Right cardiac atrium (tissue), 5 donors: ENCODE measurements at regions not wholly inside any gene's neighbourhood (a gene's known extent, or its start where the extent isn't known, plus 50 kb on each side); places are given as distances from the start of the nearest gene placed in this dataset.

Experiments
- ATAC-seq, 2 donors: fragments of 200-7000 bp; cut with Tn5 transposase; one replicate each; pipeline versions ENCODE4 v1.8.0 to v1.9.1; 2020; ENCODE audit warnings: moderate library complexity in 2 of 2, mild to moderate bottlenecking in 1 of 2
- DNase-seq, 3 donors: peaks; one replicate each; pipeline ENCODE4 v3.0.0-alpha.2; 2020
- H3K27ac ChIP-seq: one replicate; pipeline ENCODE4 v1.5.1; 2013; ENCODE audit warnings: mild to moderate bottlenecking, low read length, control low read depth, moderate library complexity
- H3K27me3 ChIP-seq: one replicate; pipeline ENCODE4 v1.6.1; 2013; ENCODE audit not compliant: control insufficient read depth, insufficient read depth
- H3K4me1 ChIP-seq: one replicate; pipeline ENCODE4 v1.6.1; 2013; ENCODE audit warnings: low read length; ENCODE audit not compliant: control insufficient read depth, insufficient read depth
- H3K4me3 ChIP-seq: one replicate; pipeline ENCODE4 v1.5.1; 2013; ENCODE audit warnings: low read length, control low read depth
- H3K9me3 ChIP-seq: one replicate; pipeline ENCODE4 v1.6.1; 2013; ENCODE audit warnings: low read length; ENCODE audit not compliant: control insufficient read depth
- WGBS: extraction: QIAGEN DNeasy Blood & Tissue Kit; methylation state at CpG from one replicate; pipeline ENCODE4 v1.1.7; 2013; 5-methylcytosine and 5-hydroxymethylcytosine counted together
- intact Hi-C, 4 donors: fragments of 100-400 bp; cut with DNase I; formaldehyde crosslinking; loops; one replicate each; pipeline versions ENCODE4 v1.11.0 to v1.14.0; 2022 to 2023
- donor health status: healthy with polysubstance abuse.
- donor health status: DM: no; HTN: yes; CAD: no.
- donor health status: DM: no; HTN: no; CAD: no.
- donor health status: DM: no; HTN: yes; CAD: no; lungs with severe emphysema.
- donor health status: DM: yes; HTN: yes; CAD: no.

GRCh38 chr2:189293164-189293563 is 113.6 kb upstream of the COL5A2 start:
- no peak for DNase-seq
- H3K4me1 ChIP-seq = no peaks in the 10 kb centered on the region
- WGBS = 76% methylated on average over 3 of the region's 3 CpGs
- intact Hi-C loops = no loop called here
- no peak for ATAC-seq
- no peak overlapping the region for H3K27ac ChIP-seq
- no peak overlapping the region for H3K4me3 ChIP-seq
- H3K27me3 ChIP-seq = no peaks in the 10 kb centered on the region
- no peaks in the 10 kb centered on the region for H3K9me3 ChIP-seq

- Histone ChIP-seq H3K4me3 (no peak overlapping the region), H3K9me3 (no peaks in the 10 kb centered on the region), H3K4me1 (no peaks in the 10 kb centered on the region), H3K27me3 (no peaks in the 10 kb centered on the region), H3K27ac (no peak overlapping the region)
- ATAC-seq (no peak), DNase-seq (no peak)
- intact Hi-C loops = no loop called here
Measured at GRCh38 chr2:189297446-189297845, 117.9 kb upstream of the COL5A2 start.

GRCh38 chr2:189298038-189298437 is 118.5 kb upstream of the COL5A2 start:
- Histone ChIP-seq H3K27ac (no peak overlapping the region), H3K4me3 (no peak overlapping the region), H3K27me3 (no peaks in the 10 kb centered on the region), H3K9me3 (no peaks in the 10 kb centered on the region), H3K4me1 (no peaks in the 10 kb centered on the region)
- intact Hi-C loops = no loop called here
- ATAC-seq (no peak), DNase-seq (no peak)
- WGBS = 47% methylated on average over 1 of the region's 1 CpG

GRCh38 chr2:189298481-189298880 is 118.9 kb upstream of the COL5A2 start:
- intact Hi-C loops = no loop called here
- Histone ChIP-seq H3K4me1 (no peaks in the 10 kb centered on the region), H3K4me3 (no peak overlapping the region), H3K9me3 (no peaks in the 10 kb centered on the region), H3K27me3 (no peaks in the 10 kb centered on the region), H3K27ac (no peak overlapping the region)
- ATAC-seq (no peak), DNase-seq (no peak)
- WGBS = 76% methylated on average over 1 of the region's 1 CpG

GRCh38 chr2:189299974-189300373 is 120.4 kb upstream of the COL5A2 start:
- no peaks in the 10 kb centered on the region for H3K4me1 ChIP-seq
- no peaks in the 10 kb centered on the region for H3K9me3 ChIP-seq
- WGBS = 84% methylated on average over 1 of the region's 1 CpG
- no peak overlapping the region for H3K27ac ChIP-seq
- H3K4me3 ChIP-seq = no peak overlapping the region
- DNase-seq (no peak), ATAC-seq (no peak)
- intact Hi-C loops = no loop called here
- H3K27me3 ChIP-seq = no peaks in the 10 kb centered on the region

GRCh38 chr2:189300916-189301315 is 121.4 kb upstream of the COL5A2 start:
- H3K9me3 ChIP-seq = no peaks in the 10 kb centered on the region
- no peak overlapping the region for H3K27ac ChIP-seq
- H3K4me1 ChIP-seq = no peaks in the 10 kb centered on the region
- intact Hi-C loops = no loop called here
- ATAC-seq (no peak), DNase-seq (no peak)
- no peaks in the 10 kb centered on the region for H3K27me3 ChIP-seq
- no peak overlapping the region for H3K4me3 ChIP-seq

GRCh38 chr2:189302274-189302948 is 122.8 kb upstream of the COL5A2 start:
- no peaks in the 10 kb centered on the region for H3K9me3 ChIP-seq
- H3K27me3 ChIP-seq = no peaks in the 10 kb centered on the region
- no peaks in the 10 kb centered on the region for H3K4me1 ChIP-seq
- H3K27ac ChIP-seq = no peak overlapping the region
- WGBS = 79% methylated on average over 5 of the region's 5 CpGs
- no peak for ATAC-seq
- no peak overlapping the region for H3K4me3 ChIP-seq
- intact Hi-C loops = no loop called here
- no peak for DNase-seq

- Histone ChIP-seq H3K27me3 (no peaks in the 10 kb centered on the region), H3K4me3 (no peak overlapping the region), H3K27ac (no peak overlapping the region), H3K4me1 (no peaks in the 10 kb centered on the region), H3K9me3 (no peaks in the 10 kb centered on the region)
- intact Hi-C loops = no loop called here
- DNase-seq (no peak), ATAC-seq (no peak)
- 80% methylated on average over 2 of the region's 2 CpGs for WGBS
Measured at GRCh38 chr2:189304360-189304759, 124.8 kb upstream of the COL5A2 start.

GRCh38 chr2:189305291-189305943 is 125.9 kb upstream of the COL5A2 start:
- intact Hi-C loops = no loop called here
- 92% methylated on average over 3 of the region's 3 CpGs for WGBS
- no peak for ATAC-seq

GRCh38 chr2:189306525-189306924 is 127.0 kb upstream of the COL5A2 start:
- Histone ChIP-seq H3K4me3 (no peak overlapping the region), H3K9me3 (no peaks in the 10 kb centered on the region), H3K27me3 (no peaks in the 10 kb centered on the region), H3K27ac (no peak overlapping the region), H3K4me1 (no peaks in the 10 kb centered on the region)
- DNase-seq (no peak), ATAC-seq (no peak)
- 96% methylated on average over 2 of the region's 2 CpGs for WGBS
- intact Hi-C loops = no loop called here

More at GRCh38 chr2:189305291-189305943, 125.9 kb upstream of the COL5A2 start:
- Histone ChIP-seq H3K9me3 (no peaks in the 10 kb centered on the region), H3K27me3 (no peaks in the 10 kb centered on the region), H3K27ac (no peak overlapping the region), H3K4me1 (no peaks in the 10 kb centered on the region), H3K4me3 (no peak overlapping the region)
- no peak for DNase-seq

GRCh38 chr2:189308056-189308790 is 128.7 kb upstream of the COL5A2 start:
- Histone ChIP-seq H3K4me3 (no peak overlapping the region), H3K9me3 (no peaks in the 10 kb centered on the region), H3K4me1 (no peaks in the 10 kb centered on the region), H3K27ac (no peak overlapping the region), H3K27me3 (no peaks in the 10 kb centered on the region)
- DNase-seq = no peak
- intact Hi-C loops = no loop called here
- WGBS = 79% methylated on average over 3 of the region's 3 CpGs
- ATAC-seq = no peak
